Nephron (organoid): ENCODE measurements at regions not wholly inside any gene's neighbourhood (a gene's known extent, or its start where the extent isn't known, plus 50 kb on each side); places are given as distances from the start of the nearest gene placed in this dataset.
A peak's percentile ranks its signal among the peaks of the same experiment; 100 is the strongest.

ENCODE experiments used
- H3K27ac Mint-ChIP-seq, 3 experiments: 2 replicates each; pipeline ENCODE4 v1.8.0; 2020; ENCODE audit warnings: mixed read lengths in 3 of 3, mild to moderate bottlenecking in 2 of 3, moderate library complexity in 1 of 3
- H3K27me3 Mint-ChIP-seq: 2 replicates; pipeline ENCODE4 v1.8.0; 2021; ENCODE audit warnings: low read depth, mild to moderate bottlenecking, moderate library complexity, mixed read lengths
- H3K36me3 Mint-ChIP-seq: 2 replicates; pipeline ENCODE4 v1.8.0; 2020; ENCODE audit warnings: low read depth, mixed read lengths
- H3K4me1 Mint-ChIP-seq: 2 replicates; pipeline ENCODE4 v1.8.0; 2020; ENCODE audit warnings: mixed read lengths
- H3K4me3 Mint-ChIP-seq, 3 experiments: 2 replicates each; pipeline ENCODE4 v1.8.0; 2020; ENCODE audit warnings: mild to moderate bottlenecking in 3 of 3, mixed read lengths in 3 of 3, moderate library complexity in 2 of 3
- H3K9me3 Mint-ChIP-seq: 2 replicates; pipeline ENCODE4 v1.8.0; 2020; ENCODE audit warnings: mixed read lengths
- CTCF ChIP-seq, 3 experiments: fragments of 200-600 bp; sonication (generic); IDR thresholded peaks; one replicate each; pipeline ENCODE4 v1.5.0; 2021; ENCODE audit warnings: antibody characterized with exemption in 3 of 3; ENCODE audit not compliant: unreplicated experiment in 3 of 3

GRCh38 chr13:29713839-29714238 is 118.4 kb upstream of the SLC7A1 start:
- Mint-ChIP-seq H3K4me3 (no peak overlapping the region), H3K27ac (no peak overlapping the region), H3K27me3 (peaks cover 10% of the 10 kb centered on the region), H3K4me1 (peaks cover 12% of the 10 kb centered on the region), H3K36me3 (no peaks in the 10 kb centered on the region), H3K9me3 (peaks cover 2% of the 10 kb centered on the region)
- TF ChIP-seq CTCF (IDR thresholded peaks at IDR 0.05; ENCODE audit: unreplicated experiment in 3 of 3), result peak; percentile 20 to 50 (median 29)

- Mint-ChIP-seq H3K27me3 (peaks cover 14% of the 10 kb centered on the region), H3K4me1 (peaks cover 12% of the 10 kb centered on the region), H3K9me3 (peaks cover 4% of the 10 kb centered on the region), H3K27ac (peak overlapping the region in 2 of 3 experiments; percentile 39 to 57), H3K4me3 (no peak overlapping the region), H3K36me3 (no peaks in the 10 kb centered on the region)
- TF ChIP-seq CTCF (IDR thresholded peaks at IDR 0.05; ENCODE audit: unreplicated experiment in 3 of 3), result no peak
These were observed 116.3 kb upstream of the SLC7A1 start for GRCh38 chr13:29711776-29712175.

GRCh38 chr13:29710511-29710910 is 115.0 kb upstream of the SLC7A1 start:
- peaks cover 12% of the 10 kb centered on the region for H3K4me1 Mint-ChIP-seq
- peaks cover 3% of the 10 kb centered on the region for H3K9me3 Mint-ChIP-seq
- H3K4me3 Mint-ChIP-seq, result no peak overlapping the region
- H3K36me3 Mint-ChIP-seq, result no peaks in the 10 kb centered on the region
- H3K27me3 Mint-ChIP-seq, result peaks cover 11% of the 10 kb centered on the region
- TF ChIP-seq CTCF (IDR thresholded peaks at IDR 0.05; ENCODE audit: unreplicated experiment in 3 of 3), result no peak
- peak overlapping the region in 2 of 3 experiments; percentile 7 to 57 for H3K27ac Mint-ChIP-seq

GRCh38 chr13:29709407-29710069 is 114.0 kb upstream of the SLC7A1 start:
- Mint-ChIP-seq H3K27me3 (peaks cover 11% of the 10 kb centered on the region), H3K27ac (peak overlapping the region in 1 of 3 experiments; percentile 63), H3K4me1 (peaks cover 12% of the 10 kb centered on the region), H3K4me3 (no peak overlapping the region), H3K36me3 (no peaks in the 10 kb centered on the region), H3K9me3 (peaks cover 2% of the 10 kb centered on the region)
- no peak for TF ChIP-seq CTCF (IDR thresholded peaks at IDR 0.05; ENCODE audit: unreplicated experiment in 3 of 3)

GRCh38 chr13:29707876-29708543 is 112.5 kb upstream of the SLC7A1 start:
- Mint-ChIP-seq H3K36me3 (no peaks in the 10 kb centered on the region), H3K27me3 (peaks cover 20% of the 10 kb centered on the region), H3K4me3 (no peak overlapping the region), H3K9me3 (peaks cover 2% of the 10 kb centered on the region), H3K27ac (peak overlapping the region in 1 of 3 experiments; percentile 14), H3K4me1 (peaks cover 12% of the 10 kb centered on the region)
- TF ChIP-seq CTCF (IDR thresholded peaks at IDR 0.05; ENCODE audit: unreplicated experiment in 3 of 3), result no peak
